NCI-H2227 treated with DMSO at 0.1 percent for 48 hours (cell line): ENCODE measurements at regions not wholly inside any gene's neighbourhood (a gene's known extent, or its start where the extent isn't known, plus 50 kb on each side); places are given as distances from the start of the nearest gene placed in this dataset.

Experiments
- DNase-seq: peaks from one replicate; lab custom pipeline; 2025; lab: John Stamatoyannopoulos, UW

GRCh38 chrX:15191830-15192229, 78.1 kb downstream of the ASB9 start:
- DNase-seq: no peak

GRCh38 chrX:15188039-15188438, 81.8 kb downstream of the ASB9 start:
- no peak for DNase-seq

- no peak for DNase-seq
These were observed 92.6 kb downstream of the ASB9 start for GRCh38 chrX:15177316-15177715.

- DNase-seq: no peak
These were observed 96.5 kb downstream of the ASB9 start for GRCh38 chrX:15173411-15173810.

- no peak for DNase-seq
These were observed 99.0 kb downstream of the ASB9 start for GRCh38 chrX:15170927-15171326.

- DNase-seq: no peak
These were observed 102.1 kb downstream of the ASB9 start for GRCh38 chrX:15167826-15168225.

- no peak for DNase-seq
These were observed 104.1 kb downstream of the ASB9 start for GRCh38 chrX:15165832-15166231.

GRCh38 chrX:15163131-15163530, 106.8 kb downstream of the ASB9 start:
- DNase-seq: no peak

- no peak for DNase-seq
These were observed 109.3 kb downstream of the ASB9 start for GRCh38 chrX:15160558-15161095.

- DNase-seq: no peak
These were observed 111.0 kb downstream of the ASB9 start for GRCh38 chrX:15158736-15159406.

- DNase-seq: no peak
These were observed 111.5 kb downstream of the ASB9 start for GRCh38 chrX:15158350-15158735.

- no peak for DNase-seq
These were observed 112.3 kb downstream of the ASB9 start for GRCh38 chrX:15157624-15158023.

GRCh38 chrX:15151267-15152186, 118.4 kb downstream of the ASB9 start:
- DNase-seq: no peak

GRCh38 chrX:15150586-15150985, 119.3 kb downstream of the ASB9 start:
- DNase-seq: no peak

GRCh38 chrX:15146515-15146914, 123.4 kb downstream of the ASB9 start:
- no peak for DNase-seq

GRCh38 chrX:15143825-15144121, 126.1 kb downstream of the ASB9 start:
- no peak for DNase-seq

GRCh38 chrX:15143050-15143824, 126.6 kb downstream of the ASB9 start:
- DNase-seq: peak; percentile 10

GRCh38 chrX:15142084-15142715, 127.7 kb downstream of the ASB9 start:
- DNase-seq: no peak

GRCh38 chrX:15136795-15137194, 133.1 kb downstream of the ASB9 start:
- no peak for DNase-seq

- DNase-seq: no peak
These were observed 140.5 kb downstream of the ASB9 start for GRCh38 chrX:15129412-15129811.

- DNase-seq: no peak
These were observed 141.0 kb downstream of the ASB9 start for GRCh38 chrX:15128861-15129260.

GRCh38 chrX:15127010-15127409, 142.9 kb downstream of the ASB9 start:
- no peak for DNase-seq
